Left lung (tissue), 4 donors: ENCODE measurements at regions not wholly inside any gene's neighbourhood (a gene's known extent, or its start where the extent isn't known, plus 50 kb on each side); places are given as distances from the start of the nearest gene placed in this dataset.

Source experiments
- ATAC-seq: fragments of 200-7000 bp; cut with Tn5 transposase; one replicate; pipeline ENCODE4 v1.9.1; 2020; ENCODE audit warnings: moderate library complexity
- DNase-seq, 4 donors: peaks; one replicate each; pipeline ENCODE4 v3.0.0-alpha.2; 2013 to 2020
- H3K27ac ChIP-seq, 2 donors: fragments of 200-600 bp; sonication (generic) in 1 of 2; one replicate each; pipeline versions ENCODE4 v1.5.0 to v1.8.0; 2020 to 2021
- H3K27me3 ChIP-seq, 2 donors: fragments of 200-600 bp; sonication (generic) in 1 of 2; one replicate each; pipeline versions ENCODE4 v1.5.0 to v1.8.0; 2020 to 2021
- H3K36me3 ChIP-seq, 2 donors: fragments of 200-600 bp; sonication (generic) in 1 of 2; one replicate each; pipeline versions ENCODE4 v1.5.0 to v1.8.0; 2020 to 2021
- H3K4me1 ChIP-seq, 2 donors: fragments of 200-600 bp; one replicate each; pipeline ENCODE4 v1.8.0; 2021
- H3K4me3 ChIP-seq, 2 donors: fragments of 200-600 bp; sonication (generic) in 1 of 2; one replicate each; pipeline versions ENCODE4 v1.5.0 to v1.8.0; 2020 to 2021; ENCODE audit warnings: mild to moderate bottlenecking in 1 of 2
- H3K9me3 ChIP-seq, 2 donors: fragments of 200-600 bp; sonication (generic) in 1 of 2; one replicate each; pipeline versions ENCODE4 v1.5.0 to v1.8.0; 2020 to 2021
- CTCF ChIP-seq, 2 donors: fragments of 200-600 bp; sonication (generic) in 1 of 2; IDR thresholded peaks; one replicate each; pipeline versions ENCODE4 v1.5.0 to v1.8.0; 2021; ENCODE audit warnings: antibody characterized with exemption in 2 of 2
- intact Hi-C, 2 donors: fragments of 100-400 bp; cut with DNase I; formaldehyde crosslinking; loops; one replicate each; pipeline versions ENCODE4 v1.11.2 to v1.14.2; 2022
- donor health status: DM: no; HTN: yes; CAD: no.
- donor health status: DM: no; HTN: no; CAD: no.

GRCh38 chr20:57868310-57868709, 158.5 kb upstream of the PMEPA1 start:
- Histone ChIP-seq H3K4me1 (no peaks in the 10 kb centered on the region), H3K27ac (no peak overlapping the region)
- ATAC-seq: no peak

DNA sequence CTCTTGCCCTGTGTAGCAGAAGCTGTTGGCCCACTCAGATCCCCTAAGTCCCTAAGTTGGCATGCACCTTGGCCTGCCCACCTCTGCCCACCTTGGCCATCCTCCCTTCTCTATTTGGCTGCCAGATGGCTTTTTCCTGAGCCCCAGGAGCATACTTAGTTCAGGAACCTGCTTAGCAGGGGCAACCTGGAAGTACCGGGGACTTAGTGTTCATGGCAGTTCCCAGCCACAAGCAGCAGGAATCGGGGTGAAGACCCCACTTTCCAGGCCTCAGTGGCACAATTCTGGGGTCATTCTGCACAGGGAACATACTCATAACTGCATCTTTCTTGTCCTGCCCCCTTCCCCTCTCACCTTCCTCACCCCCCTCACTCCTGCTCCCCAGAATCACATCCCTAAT, 158.0 kb upstream of the PMEPA1 start:
- Histone ChIP-seq H3K4me3 (no peak overlapping the region), H3K36me3 (no peaks in the 10 kb centered on the region), H3K4me1 (no peaks in the 10 kb centered on the region), H3K9me3 (no peaks in the 10 kb centered on the region), H3K27ac (no peak overlapping the region), H3K27me3 (peaks cover 0 to 15% of the 10 kb centered on the region in 2 donors)
- intact Hi-C loops: no loop called here
- DNase-seq (no peak), ATAC-seq (no peak)
- TF ChIP-seq CTCF (IDR thresholded peaks at IDR 0.05): no peak

More at GRCh38 chr20:57868310-57868709, 158.5 kb upstream of the PMEPA1 start:
- H3K27me3 ChIP-seq: peaks cover 0 to 15% of the 10 kb centered on the region in 2 donors
- H3K9me3 ChIP-seq: no peaks in the 10 kb centered on the region
- H3K36me3 ChIP-seq: no peaks in the 10 kb centered on the region
- H3K4me3 ChIP-seq: no peak overlapping the region
- no peak for DNase-seq
- no peak for TF ChIP-seq CTCF (IDR thresholded peaks at IDR 0.05)
- intact Hi-C loops: no loop called here

- no peaks in the 10 kb centered on the region for H3K4me1 ChIP-seq
- DNase-seq (no peak), ATAC-seq (no peak)
- no peak overlapping the region for H3K27ac ChIP-seq
- H3K27me3 ChIP-seq: peaks cover 0 to 15% of the 10 kb centered on the region in 2 donors
- no peaks in the 10 kb centered on the region for H3K9me3 ChIP-seq
- no peak for TF ChIP-seq CTCF (IDR thresholded peaks at IDR 0.05)
- intact Hi-C loops: no loop called here
- H3K4me3 ChIP-seq: no peak overlapping the region
- no peaks in the 10 kb centered on the region for H3K36me3 ChIP-seq
These were observed 157.5 kb upstream of the PMEPA1 start for GRCh38 chr20:57867181-57867803.

GRCh38 chr20:57866250-57867106, 156.7 kb upstream of the PMEPA1 start:
- peaks cover 0 to 15% of the 10 kb centered on the region in 2 donors for H3K27me3 ChIP-seq
- no peaks in the 10 kb centered on the region for H3K9me3 ChIP-seq
- ATAC-seq (no peak), DNase-seq (no peak)
- no peak for TF ChIP-seq CTCF (IDR thresholded peaks at IDR 0.05)
- no peaks in the 10 kb centered on the region for H3K4me1 ChIP-seq
- no peak overlapping the region for H3K4me3 ChIP-seq
- H3K36me3 ChIP-seq: no peaks in the 10 kb centered on the region
- H3K27ac ChIP-seq: no peak overlapping the region
- intact Hi-C loops: no loop called here

DNA sequence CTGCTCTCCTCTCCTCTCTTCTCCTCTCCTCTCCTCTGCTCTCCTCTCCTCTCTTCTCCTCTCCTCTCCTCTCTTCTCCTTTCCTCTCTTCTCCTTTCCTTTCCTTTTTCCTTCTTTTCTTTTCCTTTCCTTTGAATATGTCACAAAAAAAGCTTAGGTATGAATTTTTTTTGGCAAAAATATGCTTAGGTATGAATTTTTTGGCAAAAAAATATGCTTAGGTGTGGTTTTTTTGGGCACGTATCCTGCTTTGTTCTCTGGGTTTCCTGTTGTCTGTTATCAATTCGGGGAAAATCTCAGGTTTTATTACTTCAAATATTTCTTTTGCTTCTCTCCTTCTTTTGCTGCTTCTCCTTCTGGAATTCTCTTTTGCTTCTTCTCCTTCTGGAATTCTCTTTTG, 155.5 kb upstream of the PMEPA1 start:
- H3K4me3 ChIP-seq: no peak overlapping the region
- TF ChIP-seq CTCF (IDR thresholded peaks at IDR 0.05): no peak
- no peak for DNase-seq
- intact Hi-C loops: no loop called here
- no peak for ATAC-seq
- no peaks in the 10 kb centered on the region for H3K4me1 ChIP-seq
- H3K9me3 ChIP-seq: no peaks in the 10 kb centered on the region
- no peak overlapping the region for H3K27ac ChIP-seq
- no peaks in the 10 kb centered on the region for H3K36me3 ChIP-seq
- peaks cover 0 to 7% of the 10 kb centered on the region in 2 donors for H3K27me3 ChIP-seq
